ENCODE measurements at regions not wholly inside any gene's neighbourhood (a gene's known extent, or its start where the extent isn't known, plus 50 kb on each side); places are given as distances from the start of the nearest gene placed in this dataset.

GRCh38 chr1:221101807-221102605, 222.8 kb downstream of the HLX start:
- ChIA-PET CTCF (ENCODE audit: low intra/inter-chr PET ratio, low total read pairs) (no interaction called here), POLR2A (no interaction called here)
- no peak for TF ChIP-seq ZNF569 (CRISPR knock-in tag; IDR thresholded peaks at IDR 0.05; ENCODE audit: borderline replicate concordance)
- TF ChIP-seq ZNF331 (CRISPR knock-in tag; IDR thresholded peaks at IDR 0.05) = no peak
- no peak for TF ChIP-seq RXRA (CRISPR knock-in tag; IDR thresholded peaks at IDR 0.05)
- ATAC-seq (no peak), DNase-seq (ENCODE audit: low spot score) (no peak), FAIRE-seq (no peak)
- H3K9me3 ChIP-seq (ENCODE audit: low read length) = no peaks in the 10 kb centered on the region
- no peak overlapping the region for H3K9ac ChIP-seq (ENCODE audit: insufficient read depth, low read depth, low read length)
- no peak overlapping the region for H3K4me2 ChIP-seq (ENCODE audit: low read depth, low read length)
- in situ Hi-C loops (cut with HindIII; ENCODE audit: extremely low pct_ligation_motif_present, low pct_unique_long_range_greater_than_20kb) = no loop called here
- no peaks in the 10 kb centered on the region for H3K79me2 ChIP-seq (ENCODE audit: insufficient read depth, low read length)
- no peak overlapping the region for H2AFZ ChIP-seq (ENCODE audit: low read length)
- no TSS peak for BruUV-seq (replicated peaks)
- H3K4me3 ChIP-seq (replicated peaks in 1 of 3; ENCODE audit: insufficient read depth in 1 of 3, low read depth in 2 of 3, low read length in 3 of 3) = no peak overlapping the region
- no peaks in the 10 kb centered on the region for H3K4me1 ChIP-seq (ENCODE audit: insufficient read depth, low read length)
- H4K20me1 ChIP-seq (ENCODE audit: insufficient read depth, low read length) = no peaks in the 10 kb centered on the region
- H3K36me3 ChIP-seq (replicated peaks in 1 of 2; ENCODE audit: control insufficient read depth in 1 of 2, insufficient read depth in 2 of 2, low read length in 2 of 2) = no peaks in the 10 kb centered on the region
- no peak overlapping the region for H3K27ac ChIP-seq (ENCODE audit: extremely low read length, insufficient read depth, low read length)
- intact Hi-C loops (cut with micrococcal nuclease; ENCODE audit: unreplicated experiment) = no loop called here
- H3K27me3 ChIP-seq (ENCODE audit: control insufficient read depth in 1 of 2, insufficient read depth in 2 of 2, low read length in 2 of 2) = no peaks in the 10 kb centered on the region

GRCh38 chr1:221104596-221104995, 225.4 kb downstream of the HLX start:
- Histone ChIP-seq H3K36me3 (replicated peaks in 1 of 2; ENCODE audit: control insufficient read depth in 1 of 2, insufficient read depth in 2 of 2, low read length in 2 of 2) (no peaks in the 10 kb centered on the region), H3K79me2 (ENCODE audit: insufficient read depth, low read length) (no peaks in the 10 kb centered on the region), H3K4me1 (ENCODE audit: insufficient read depth, low read length) (no peaks in the 10 kb centered on the region), H3K9me3 (ENCODE audit: low read length) (no peaks in the 10 kb centered on the region), H3K4me2 (ENCODE audit: low read depth, low read length) (no peak overlapping the region), H3K27ac (ENCODE audit: extremely low read length, insufficient read depth, low read length) (no peak overlapping the region), H2AFZ (ENCODE audit: low read length) (no peak overlapping the region), H4K20me1 (ENCODE audit: insufficient read depth, low read length) (no peaks in the 10 kb centered on the region), H3K4me3 (replicated peaks in 1 of 3; ENCODE audit: insufficient read depth in 1 of 3, low read depth in 2 of 3, low read length in 3 of 3) (no peak overlapping the region), H3K27me3 (ENCODE audit: control insufficient read depth in 1 of 2, insufficient read depth in 2 of 2, low read length in 2 of 2) (no peaks in the 10 kb centered on the region), H3K9ac (ENCODE audit: insufficient read depth, low read depth, low read length) (no peak overlapping the region)
- in situ Hi-C loops (cut with HindIII; ENCODE audit: extremely low pct_ligation_motif_present, low pct_unique_long_range_greater_than_20kb) = no loop called here
- no peak for ATAC-seq
- intact Hi-C loops (cut with micrococcal nuclease; ENCODE audit: unreplicated experiment) = no loop called here
- no peak for FAIRE-seq
- BruUV-seq (replicated peaks) = no TSS peak
- ChIA-PET CTCF (ENCODE audit: low intra/inter-chr PET ratio, low total read pairs) (no interaction called here), POLR2A (no interaction called here)
- 6% methylated on average over 2 of the region's 3 CpGs for WGBS (ENCODE audit: low lambda C conversion rate)
- no peak for DNase-seq (ENCODE audit: low spot score)
- no peak for TF ChIP-seq HCFC1 (IDR thresholded peaks at IDR 0.05; ENCODE audit: low read depth, low read length)
- TF ChIP-seq ZNF740 (CRISPR knock-in tag; IDR thresholded peaks at IDR 0.05) = no peak
- TF ChIP-seq ZNF691 (CRISPR knock-in tag; IDR thresholded peaks at IDR 0.05; ENCODE audit: borderline replicate concordance, low read depth) = no peak
- TF ChIP-seq SKI (IDR thresholded peaks at IDR 0.05; ENCODE audit: partially characterized antibody) = no peak
- no peak for TF ChIP-seq STAT6 (CRISPR knock-in tag; IDR thresholded peaks at IDR 0.05; ENCODE audit: borderline replicate concordance)
- no peak for TF ChIP-seq ZNF354B (CRISPR knock-in tag; IDR thresholded peaks at IDR 0.05)
- TF ChIP-seq ZNF574 (CRISPR knock-in tag; IDR thresholded peaks at IDR 0.05) = no peak
- no peak for TF ChIP-seq CHD2 (IDR thresholded peaks at IDR 0.05; ENCODE audit: low read depth, low read length)

All from HepG2 (cell line).